ENCODE measurements at regions not wholly inside any gene's neighbourhood (a gene's known extent, or its start where the extent isn't known, plus 50 kb on each side); places are given as distances from the start of the nearest gene placed in this dataset.

DNA sequence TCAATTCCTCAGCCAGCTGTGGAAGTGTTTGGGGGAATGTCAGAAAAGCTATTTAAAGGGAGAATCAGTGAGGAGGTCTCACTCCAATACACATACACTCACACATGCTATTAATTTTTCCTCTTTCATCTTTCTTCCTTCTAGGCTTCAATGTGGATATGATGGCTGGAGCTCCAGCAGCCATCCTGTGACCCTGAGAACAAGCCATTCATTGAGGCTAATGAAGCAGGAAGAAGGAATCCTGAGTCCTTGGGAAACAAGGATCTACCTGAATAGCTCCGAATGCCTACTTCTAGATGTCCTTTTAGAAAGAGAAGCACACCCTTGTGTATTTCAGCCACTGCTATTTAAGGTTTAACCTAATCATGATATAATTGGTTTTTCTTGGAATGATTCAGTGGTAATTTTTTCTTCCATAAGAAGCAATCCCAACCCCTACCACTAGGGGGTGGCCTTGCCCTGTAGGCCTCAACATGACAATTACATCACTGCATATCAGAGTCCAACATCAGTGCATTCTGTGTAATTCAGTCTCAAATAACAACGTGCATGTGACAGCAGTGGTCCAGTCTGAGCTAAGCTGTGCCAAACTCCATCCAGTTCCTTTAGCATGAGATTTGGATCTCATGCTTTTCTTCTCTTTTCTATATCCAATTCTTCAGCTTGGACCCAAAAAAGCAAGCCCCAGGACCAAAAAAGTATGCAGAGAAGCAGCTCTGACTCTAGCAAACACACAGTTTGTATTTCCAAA, 85.3 kb upstream of the ANKRD1 start:
- TF ChIP-seq, protein P1, sequence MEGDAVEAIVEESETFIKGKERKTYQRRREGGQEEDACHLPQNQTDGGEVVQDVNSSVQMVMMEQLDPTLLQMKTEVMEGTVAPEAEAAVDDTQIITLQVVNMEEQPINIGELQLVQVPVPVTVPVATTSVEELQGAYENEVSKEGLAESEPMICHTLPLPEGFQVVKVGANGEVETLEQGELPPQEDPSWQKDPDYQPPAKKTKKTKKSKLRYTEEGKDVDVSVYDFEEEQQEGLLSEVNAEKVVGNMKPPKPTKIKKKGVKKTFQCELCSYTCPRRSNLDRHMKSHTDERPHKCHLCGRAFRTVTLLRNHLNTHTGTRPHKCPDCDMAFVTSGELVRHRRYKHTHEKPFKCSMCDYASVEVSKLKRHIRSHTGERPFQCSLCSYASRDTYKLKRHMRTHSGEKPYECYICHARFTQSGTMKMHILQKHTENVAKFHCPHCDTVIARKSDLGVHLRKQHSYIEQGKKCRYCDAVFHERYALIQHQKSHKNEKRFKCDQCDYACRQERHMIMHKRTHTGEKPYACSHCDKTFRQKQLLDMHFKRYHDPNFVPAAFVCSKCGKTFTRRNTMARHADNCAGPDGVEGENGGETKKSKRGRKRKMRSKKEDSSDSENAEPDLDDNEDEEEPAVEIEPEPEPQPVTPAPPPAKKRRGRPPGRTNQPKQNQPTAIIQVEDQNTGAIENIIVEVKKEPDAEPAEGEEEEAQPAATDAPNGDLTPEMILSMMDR (IDR thresholded peaks at IDR 0.05): peak; percentile 62 to 93 (median 89)
- TF ChIP-seq EP300 (IDR thresholded peaks at IDR 0.05): no peak
- TF ChIP-seq POLR2A (IDR thresholded peaks at IDR 0.05): no peak

Data from ovary (tissue), 3 donors.